Endothelial cell of umbilical vein (primary cell): ENCODE measurements at regions not wholly inside any gene's neighbourhood (a gene's known extent, or its start where the extent isn't known, plus 50 kb on each side); places are given as distances from the start of the nearest gene placed in this dataset.

Source experiments
- BruUV-seq: library from RNA; stranded (reverse); fragments of 400-500 nt; replicated peaks from 2 replicates; lab custom pipeline; 2021; lab: Mats Ljungman, UMichigan
- CTCF ChIA-PET: fragments of 300-600, 350-600 bp; sonication (Branson Sonifier 250); formaldehyde crosslinking; loops from one replicate; lab custom pipeline; 2021; ENCODE audit warnings: antibody characterized with exemption, inconsistent platforms; lab: Charles Lee
- POLR2A ChIA-PET: fragments of 300-600, 350-600 bp; sonication (Branson Sonifier 250); formaldehyde crosslinking; loops from one replicate; lab custom pipeline; 2021; ENCODE audit warnings: antibody characterized with exemption, inconsistent platforms; lab: Charles Lee
- DNase-seq: peaks from one replicate; pipeline ENCODE4 v3.0.0-alpha.2; 2011; ENCODE audit warnings: low read depth, low spot score
- FAIRE-seq: peaks from 2 replicates; lab custom pipeline; 2011; peaks lifted over from hg19 to GRCh38; lab: Jason Lieb, UNC
- H2AFZ ChIP-seq: 2 replicates; pipeline ENCODE4 v1.6.0; 2012; ENCODE audit warnings: low read depth, low read length, control low read depth, inconsistent platforms
- H3K27ac ChIP-seq: 2 replicates; pipeline ENCODE4 v1.5.1; 2011; ENCODE audit warnings: low read depth, mild to moderate bottlenecking, control low read depth, low read length, moderate library complexity; ENCODE audit not compliant: insufficient read depth
- H3K27me3 ChIP-seq, 2 experiments: 2 replicates each; pipeline versions ENCODE4 v1.6.0 to v1.6.1; 2011; ENCODE audit warnings: low read length in 2 of 2, mixed read lengths in 1 of 2; ENCODE audit not compliant: control insufficient read depth in 2 of 2, insufficient read depth in 2 of 2
- H3K36me3 ChIP-seq, 2 experiments: 2 replicates in 1 of 2; 3 replicates in 1 of 2; pipeline ENCODE4 v1.5.1; 2011; ENCODE audit warnings: low read length in 2 of 2, mild to moderate bottlenecking in 1 of 2, moderate library complexity in 1 of 2; ENCODE audit not compliant: control insufficient read depth in 2 of 2, insufficient read depth in 2 of 2; ENCODE audit errors: extremely low read depth in 1 of 2
- H3K4me1 ChIP-seq: 3 replicates; pipeline ENCODE4 v1.5.1; 2011; ENCODE audit warnings: mild to moderate bottlenecking, low read length; ENCODE audit not compliant: control insufficient read depth, insufficient read depth; ENCODE audit errors: extremely low read depth
- H3K4me2 ChIP-seq: 2 replicates; pipeline ENCODE4 v1.6.1; 2011; ENCODE audit warnings: low read length, control low read depth, mixed read lengths; ENCODE audit not compliant: insufficient read depth
- H3K4me3 ChIP-seq, 3 experiments: fragments of 200-600 bp in 1 of 3; sonication (generic), shearing (Covaris generic) in 1 of 3; replicated peaks in 1 of 3; 2 replicates each; pipeline ENCODE4 v1.5.1; 2011 to 2016; ENCODE audit warnings: control low read depth in 3 of 3, low read length in 3 of 3, mild to moderate bottlenecking in 2 of 3, inconsistent platforms in 1 of 3, low read depth in 1 of 3, moderate library complexity in 1 of 3; ENCODE audit not compliant: insufficient read depth in 1 of 3
- H3K79me2 ChIP-seq: 2 replicates; pipeline ENCODE4 v1.6.0; 2012; ENCODE audit warnings: low read length, inconsistent platforms; ENCODE audit not compliant: control insufficient read depth, insufficient read depth
- H3K9ac ChIP-seq: replicated peaks from 2 replicates; pipeline ENCODE3; 2011; ENCODE audit warnings: low read length, control low read depth; ENCODE audit not compliant: insufficient read depth; ENCODE audit errors: extremely low read depth
- H3K9me1 ChIP-seq: replicated peaks from 3 replicates; pipeline ENCODE4 v1.6.0; 2011; ENCODE audit warnings: mild to moderate bottlenecking, low read length; ENCODE audit not compliant: control insufficient read depth, insufficient read depth; ENCODE audit errors: extremely low read depth
- H3K9me3 ChIP-seq: replicated peaks from 2 replicates; pipeline ENCODE4 v1.5.1; 2012; ENCODE audit warnings: low read length, inconsistent platforms; ENCODE audit not compliant: control insufficient read depth, insufficient read depth
- H4K20me1 ChIP-seq: replicated peaks from 2 replicates; pipeline ENCODE3; 2011; ENCODE audit warnings: mild to moderate bottlenecking, low read length; ENCODE audit not compliant: control insufficient read depth, insufficient read depth; ENCODE audit errors: extremely low read depth
- CTCF ChIP-seq, 2 donors: IDR thresholded peaks; 1 replicate in 1 of 2; 2 replicates in 1 of 2; pipeline ENCODE4 v1.5.1; 2011; ENCODE audit warnings: low read length in 2 of 2, mild to moderate bottlenecking in 2 of 2, moderate library complexity in 2 of 2, control low read depth in 1 of 2, inconsistent platforms in 1 of 2, low read depth in 1 of 2; ENCODE audit not compliant: insufficient read depth in 1 of 2; ENCODE audit errors: extremely low read depth in 1 of 2
- EZH2 ChIP-seq: IDR thresholded peaks from 2 replicates; pipeline ENCODE4 v1.6.1; 2012; ENCODE audit warnings: borderline replicate concordance, low read depth, mild to moderate bottlenecking, moderate library complexity, low read length, inconsistent platforms; ENCODE audit not compliant: severe bottlenecking
- FOS ChIP-seq: IDR thresholded peaks from 2 replicates; pipeline ENCODE4 v1.6.1; 2011; ENCODE audit warnings: mild to moderate bottlenecking, low read length, moderate library complexity, borderline replicate concordance; ENCODE audit not compliant: insufficient read depth
- GATA2 ChIP-seq: IDR thresholded peaks from 2 replicates; pipeline ENCODE4 v1.7.0; 2011; ENCODE audit warnings: low read depth, mild to moderate bottlenecking, moderate library complexity, mixed read lengths, low read length; ENCODE audit not compliant: insufficient read length, insufficient read depth
- JUN ChIP-seq: IDR thresholded peaks from 2 replicates; pipeline ENCODE4 v1.6.1; 2011; ENCODE audit warnings: borderline replicate concordance, low read depth; ENCODE audit not compliant: insufficient read length, insufficient read depth
- MAX ChIP-seq: IDR thresholded peaks from 2 replicates; pipeline ENCODE4 v1.6.1; 2011; ENCODE audit not compliant: insufficient read depth, insufficient read length
- MYC ChIP-seq: IDR thresholded peaks from one replicate; pipeline ENCODE4 v1.6.1; 2011; ENCODE audit warnings: mild to moderate bottlenecking, low read depth, low read length
- POLR2A ChIP-seq: IDR thresholded peaks from 2 replicates; pipeline ENCODE4 v1.6.1; 2012; ENCODE audit warnings: low read depth, mild to moderate bottlenecking, control low read depth, low read length
- POLR2AphosphoS5 ChIP-seq: IDR thresholded peaks from 2 replicates; pipeline ENCODE4 v1.6.1; 2012; ENCODE audit warnings: low read depth, mild to moderate bottlenecking, control low read depth, low read length, moderate library complexity; ENCODE audit not compliant: insufficient read depth
- dilution Hi-C: fragments of 300-500 bp; cut with MboI; formaldehyde crosslinking; loops from one replicate; pipeline ENCODE4 v1.15.0; 2019; ENCODE audit warnings: low sequenced_read_pairs; ENCODE audit not compliant: extremely low pct_ligation_motif_present
- intact Hi-C: fragments of 100-400 bp; cut with micrococcal nuclease; formaldehyde crosslinking; loops from one replicate; pipeline ENCODE4 v1.10.0; 2022

GRCh38 chr16:59350670-59351069, 616.6 kb upstream of the GOT2 start:
- H3K4me1 ChIP-seq = no peaks in the 10 kb centered on the region
- H3K27ac ChIP-seq = no peak overlapping the region
- no peaks in the 10 kb centered on the region for H3K9me1 ChIP-seq
- TF ChIP-seq MYC (no peak), POLR2AphosphoS5 (no peak), POLR2A (no peak), MAX (no peak), FOS (no peak), JUN (no peak), CTCF (IDR thresholded peaks at IDR 0.05; ENCODE audit: extremely low read depth in 1 of 2, insufficient read depth in 1 of 2, low read depth in 1 of 2, low read length in 2 of 2) (no peak), EZH2 (no peak), GATA2 (no peak)
- H3K9ac ChIP-seq = no peak overlapping the region
- POLR2A ChIA-PET = no interaction called here
- no peaks in the 10 kb centered on the region for H4K20me1 ChIP-seq
- no peaks in the 10 kb centered on the region for H3K79me2 ChIP-seq
- H3K9me3 ChIP-seq = no peaks in the 10 kb centered on the region
- no peak for DNase-seq
- no peak overlapping the region for H3K4me3 ChIP-seq
- H3K27me3 ChIP-seq = no peaks in the 10 kb centered on the region
- H3K4me2 ChIP-seq = no peak overlapping the region
- dilution Hi-C loops = no loop called here
- CTCF ChIA-PET = interaction anchor here (1.3 kb wide), 1 partner anchor 536 kb away, joined by 4 read pairs; no protein-coding TSS in a partner anchor
- no peaks in the 10 kb centered on the region for H3K36me3 ChIP-seq
- FAIRE-seq = no peak
- no peak overlapping the region for H2AFZ ChIP-seq
- BruUV-seq = no TSS peak
- intact Hi-C loops = no loop called here
